DND-41 (cell line): ENCODE measurements at regions not wholly inside any gene's neighbourhood (a gene's known extent, or its start where the extent isn't known, plus 50 kb on each side); places are given as distances from the start of the nearest gene placed in this dataset.
"Not testable (repeated sequence)": the region's sequence is repeated elsewhere in the genome, so short reads cannot be mapped to it uniquely, and the experiment has no call there.

ENCODE experiments used
- ATAC-seq: fragments of 200-7000 bp; cut with Tn5 transposase; 3 replicates; pipeline ENCODE4 v1.9.1; 2021; ENCODE audit warnings: low read depth; ENCODE audit not compliant: insufficient read depth
- DNase-seq: peaks from one replicate; pipeline ENCODE4 v3.0.0-alpha.2; 2020
- H2AFZ ChIP-seq: 2 replicates; pipeline ENCODE4 v1.6.0; 2012; ENCODE audit warnings: low read depth, low read length
- H3K27ac ChIP-seq: 2 replicates; pipeline ENCODE4 v1.5.1; 2012; ENCODE audit warnings: low read length, inconsistent platforms
- H3K27me3 ChIP-seq: fragments of 200-600 bp; sonication (generic); 2 replicates; pipeline ENCODE4 v1.6.0; 2012; ENCODE audit warnings: low read length, mild to moderate bottlenecking, inconsistent platforms; ENCODE audit not compliant: insufficient read depth, poor library complexity
- H3K36me3 ChIP-seq: 2 replicates; pipeline ENCODE4 v1.5.1; 2012; ENCODE audit warnings: low read length, inconsistent platforms; ENCODE audit not compliant: insufficient read depth
- H3K4me1 ChIP-seq: 2 replicates; pipeline ENCODE4 v1.5.1; 2012; ENCODE audit warnings: mild to moderate bottlenecking, low read length; ENCODE audit not compliant: insufficient read depth
- H3K4me2 ChIP-seq: 2 replicates; pipeline ENCODE4 v1.6.0; 2012; ENCODE audit warnings: mild to moderate bottlenecking, moderate library complexity, low read length, inconsistent platforms; ENCODE audit not compliant: insufficient read depth
- H3K4me3 ChIP-seq, 2 experiments: fragments of 200-600 bp in 1 of 2; shearing (Covaris generic) in 1 of 2; 2 replicates each; pipeline ENCODE4 v1.5.1; 2012 to 2016; ENCODE audit warnings: inconsistent platforms in 2 of 2, low read length in 2 of 2, mild to moderate bottlenecking in 2 of 2, low read depth in 1 of 2, moderate library complexity in 1 of 2
- H3K79me2 ChIP-seq: 2 replicates; pipeline ENCODE4 v1.6.0; 2012; ENCODE audit warnings: low read length, inconsistent platforms; ENCODE audit not compliant: insufficient read depth
- H3K9ac ChIP-seq: 2 replicates; pipeline ENCODE4 v1.6.0; 2012; ENCODE audit warnings: low read depth, mild to moderate bottlenecking, inconsistent platforms, low read length, moderate library complexity
- H3K9me3 ChIP-seq: 2 replicates; pipeline ENCODE4 v1.5.1; 2012; ENCODE audit warnings: low read length, moderate library complexity, mild to moderate bottlenecking, inconsistent platforms; ENCODE audit not compliant: insufficient read depth, severe bottlenecking
- H4K20me1 ChIP-seq: 2 replicates; pipeline ENCODE4 v1.6.0; 2012; ENCODE audit warnings: low read length; ENCODE audit not compliant: insufficient read depth
- CTCF ChIP-seq: IDR thresholded peaks from 2 replicates; pipeline ENCODE4 v1.5.1; 2012; ENCODE audit warnings: borderline replicate concordance, low read length, moderate library complexity, mild to moderate bottlenecking; ENCODE audit not compliant: poor library complexity, severe bottlenecking; ENCODE audit errors: extremely low read depth
- EZH2 ChIP-seq: IDR thresholded peaks from 3 replicates; pipeline ENCODE4 v1.6.1; 2012; ENCODE audit warnings: borderline replicate concordance, low read depth, mild to moderate bottlenecking, moderate library complexity, low read length, inconsistent platforms; ENCODE audit not compliant: severe bottlenecking

- Histone ChIP-seq H3K27me3 (no peaks in the 10 kb centered on the region), H3K4me2 (no peak overlapping the region), H4K20me1 (no peaks in the 10 kb centered on the region), H3K9me3 (no peaks in the 10 kb centered on the region), H3K79me2 (no peaks in the 10 kb centered on the region), H2AFZ (no peak overlapping the region), H3K36me3 (no peaks in the 10 kb centered on the region), H3K27ac (no peak overlapping the region), H3K9ac (no peak overlapping the region), H3K4me3 (no peak overlapping the region), H3K4me1 (no peaks in the 10 kb centered on the region)
- TF ChIP-seq EZH2 (no peak), CTCF (no peak)
- ATAC-seq (no peak), DNase-seq (no peak)
Measured at GRCh38 chr7:65800890-65801341, 72.0 kb upstream of the VKORC1L1 start.

DNA sequence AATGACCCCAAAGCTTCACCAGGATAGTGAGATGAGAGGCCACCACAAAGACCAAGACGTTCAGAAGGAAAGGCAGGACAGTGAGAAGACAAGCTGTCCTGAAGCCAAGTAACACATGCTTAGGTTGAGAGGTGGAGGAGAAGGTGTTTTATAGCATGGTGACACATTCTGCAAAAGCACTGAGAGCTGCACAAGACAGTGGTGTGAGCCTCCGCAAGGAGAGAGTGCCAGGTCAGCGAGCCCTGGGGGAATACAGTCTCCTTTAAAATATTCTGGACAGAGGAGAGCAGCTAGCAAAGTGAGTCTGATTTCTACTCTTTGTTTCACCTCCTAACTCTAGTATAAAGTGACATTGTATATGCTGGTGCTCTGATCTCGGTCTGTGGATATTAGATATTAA lies 68.0 kb upstream of the VKORC1L1 start:
- Histone ChIP-seq H3K36me3 (no peaks in the 10 kb centered on the region), H4K20me1 (no peaks in the 10 kb centered on the region), H3K4me3 (no peak overlapping the region), H3K4me2 (no peak overlapping the region), H3K79me2 (no peaks in the 10 kb centered on the region), H3K27me3 (no peaks in the 10 kb centered on the region), H2AFZ (no peak overlapping the region), H3K4me1 (no peaks in the 10 kb centered on the region), H3K9ac (no peak overlapping the region), H3K27ac (no peak overlapping the region), H3K9me3 (no peaks in the 10 kb centered on the region)
- no peak for TF ChIP-seq EZH2
- TF ChIP-seq CTCF, result no peak
- no peak for DNase-seq
- no peak for ATAC-seq

- ATAC-seq, result not testable (repeated sequence)
Measured at GRCh38 chr7:65807067-65807466, 65.8 kb upstream of the VKORC1L1 start.

GRCh38 chr7:65809259-65809981 lies 63.5 kb upstream of the VKORC1L1 start:
- no peak overlapping the region for H3K4me2 ChIP-seq
- no peaks in the 10 kb centered on the region for H3K9me3 ChIP-seq
- H3K9ac ChIP-seq, result no peak overlapping the region
- TF ChIP-seq CTCF, result no peak
- TF ChIP-seq EZH2, result no peak
- H3K79me2 ChIP-seq, result no peaks in the 10 kb centered on the region
- H3K27ac ChIP-seq, result no peak overlapping the region
- no peak overlapping the region for H2AFZ ChIP-seq
- no peaks in the 10 kb centered on the region for H3K4me1 ChIP-seq
- no peak for ATAC-seq
- H3K27me3 ChIP-seq, result no peaks in the 10 kb centered on the region
- H3K4me3 ChIP-seq, result no peak overlapping the region
- H4K20me1 ChIP-seq, result no peaks in the 10 kb centered on the region
- H3K36me3 ChIP-seq, result no peaks in the 10 kb centered on the region
- DNase-seq, result no peak

More at GRCh38 chr7:65807067-65807466, 65.8 kb upstream of the VKORC1L1 start:
- not testable (repeated sequence) for H3K4me1 ChIP-seq, H3K36me3 ChIP-seq, H3K4me2 ChIP-seq, H3K27ac ChIP-seq, DNase-seq, H3K79me2 ChIP-seq, H3K9ac ChIP-seq, H3K27me3 ChIP-seq, H3K9me3 ChIP-seq, H3K4me3 ChIP-seq, H2AFZ ChIP-seq, H4K20me1 ChIP-seq
